ENCODE measurements at regions not wholly inside any gene's neighbourhood (a gene's known extent, or its start where the extent isn't known, plus 50 kb on each side); places are given as distances from the start of the nearest gene placed in this dataset.

DNA sequence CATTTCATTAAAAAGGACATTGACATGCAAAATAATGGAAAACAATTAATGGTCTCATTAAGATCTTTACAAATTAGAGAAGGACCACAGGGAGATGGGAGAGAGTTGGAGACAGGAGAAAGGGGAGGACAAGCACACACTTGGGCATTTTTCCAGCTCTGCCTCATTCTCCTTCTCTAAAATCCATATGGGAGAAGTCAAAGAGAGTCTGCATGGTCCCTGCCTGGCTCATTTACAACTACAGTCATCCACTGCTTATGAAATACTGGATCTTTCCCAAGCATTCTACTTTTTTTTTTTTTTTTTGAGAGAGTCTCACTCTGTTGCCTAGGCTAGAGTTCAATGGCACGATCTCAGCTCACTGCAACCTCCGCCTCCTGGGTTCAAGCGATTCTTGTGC is 518.9 kb upstream of the CELF2 start:
- TF ChIP-seq, protein P1, sequence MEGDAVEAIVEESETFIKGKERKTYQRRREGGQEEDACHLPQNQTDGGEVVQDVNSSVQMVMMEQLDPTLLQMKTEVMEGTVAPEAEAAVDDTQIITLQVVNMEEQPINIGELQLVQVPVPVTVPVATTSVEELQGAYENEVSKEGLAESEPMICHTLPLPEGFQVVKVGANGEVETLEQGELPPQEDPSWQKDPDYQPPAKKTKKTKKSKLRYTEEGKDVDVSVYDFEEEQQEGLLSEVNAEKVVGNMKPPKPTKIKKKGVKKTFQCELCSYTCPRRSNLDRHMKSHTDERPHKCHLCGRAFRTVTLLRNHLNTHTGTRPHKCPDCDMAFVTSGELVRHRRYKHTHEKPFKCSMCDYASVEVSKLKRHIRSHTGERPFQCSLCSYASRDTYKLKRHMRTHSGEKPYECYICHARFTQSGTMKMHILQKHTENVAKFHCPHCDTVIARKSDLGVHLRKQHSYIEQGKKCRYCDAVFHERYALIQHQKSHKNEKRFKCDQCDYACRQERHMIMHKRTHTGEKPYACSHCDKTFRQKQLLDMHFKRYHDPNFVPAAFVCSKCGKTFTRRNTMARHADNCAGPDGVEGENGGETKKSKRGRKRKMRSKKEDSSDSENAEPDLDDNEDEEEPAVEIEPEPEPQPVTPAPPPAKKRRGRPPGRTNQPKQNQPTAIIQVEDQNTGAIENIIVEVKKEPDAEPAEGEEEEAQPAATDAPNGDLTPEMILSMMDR (optimal IDR thresholded peaks at IDR 0.05 in 1 of 3, IDR thresholded peaks at IDR 0.05 in 1 of 3, conservative IDR thresholded peaks at IDR 0.05 in 1 of 3; ENCODE audit: extremely low read depth in 1 of 3, insufficient read depth in 2 of 3, low read length in 3 of 3), result no peak
- no peak for TF ChIP-seq EZH2 (IDR thresholded peaks at IDR 0.05; ENCODE audit: low read length)
